ENCODE measurements at regions not wholly inside any gene's neighbourhood (a gene's known extent, or its start where the extent isn't known, plus 50 kb on each side); places are given as distances from the start of the nearest gene placed in this dataset.

DNA sequence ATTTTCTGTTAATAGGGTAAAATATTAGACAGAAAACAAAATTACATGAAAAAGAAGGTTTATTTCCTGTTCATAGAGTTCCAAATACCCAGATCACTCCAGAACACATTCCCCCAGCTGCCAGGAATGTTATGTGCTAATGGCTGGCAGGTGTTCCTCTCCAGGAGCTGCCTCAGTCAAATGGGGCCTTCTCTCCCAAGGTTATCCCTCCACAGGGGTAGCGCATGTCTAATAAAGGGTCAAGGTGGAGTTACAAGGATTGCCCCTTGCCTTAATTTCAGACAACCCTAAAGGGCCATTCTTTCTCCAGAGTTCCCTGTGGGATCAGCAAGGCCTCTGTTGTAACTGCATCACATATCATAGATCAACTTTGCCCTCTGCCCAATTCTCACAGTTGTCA, 148.6 kb upstream of the PLPPR1 start:
- no peaks in the 10 kb centered on the region for H3K4me1 ChIP-seq
- TF ChIP-seq, protein P1, sequence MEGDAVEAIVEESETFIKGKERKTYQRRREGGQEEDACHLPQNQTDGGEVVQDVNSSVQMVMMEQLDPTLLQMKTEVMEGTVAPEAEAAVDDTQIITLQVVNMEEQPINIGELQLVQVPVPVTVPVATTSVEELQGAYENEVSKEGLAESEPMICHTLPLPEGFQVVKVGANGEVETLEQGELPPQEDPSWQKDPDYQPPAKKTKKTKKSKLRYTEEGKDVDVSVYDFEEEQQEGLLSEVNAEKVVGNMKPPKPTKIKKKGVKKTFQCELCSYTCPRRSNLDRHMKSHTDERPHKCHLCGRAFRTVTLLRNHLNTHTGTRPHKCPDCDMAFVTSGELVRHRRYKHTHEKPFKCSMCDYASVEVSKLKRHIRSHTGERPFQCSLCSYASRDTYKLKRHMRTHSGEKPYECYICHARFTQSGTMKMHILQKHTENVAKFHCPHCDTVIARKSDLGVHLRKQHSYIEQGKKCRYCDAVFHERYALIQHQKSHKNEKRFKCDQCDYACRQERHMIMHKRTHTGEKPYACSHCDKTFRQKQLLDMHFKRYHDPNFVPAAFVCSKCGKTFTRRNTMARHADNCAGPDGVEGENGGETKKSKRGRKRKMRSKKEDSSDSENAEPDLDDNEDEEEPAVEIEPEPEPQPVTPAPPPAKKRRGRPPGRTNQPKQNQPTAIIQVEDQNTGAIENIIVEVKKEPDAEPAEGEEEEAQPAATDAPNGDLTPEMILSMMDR (IDR thresholded peaks at IDR 0.05) = no peak
- DNase-seq (no peak), FAIRE-seq (no peak), ATAC-seq (no peak)
- H3K36me3 ChIP-seq = no peaks in the 10 kb centered on the region
- 71 to 93% methylated on average over 1 of the region's 1 CpG for WGBS, 2 donors
- H3K4me3 ChIP-seq = no peak overlapping the region
- H3K27me3 ChIP-seq = no peaks in the 10 kb centered on the region
- no peak overlapping the region for H3K27ac ChIP-seq
- no peaks in the 10 kb centered on the region for H3K9me3 ChIP-seq
- intact Hi-C loops (cut with DNase I) = no loop called here

DNA sequence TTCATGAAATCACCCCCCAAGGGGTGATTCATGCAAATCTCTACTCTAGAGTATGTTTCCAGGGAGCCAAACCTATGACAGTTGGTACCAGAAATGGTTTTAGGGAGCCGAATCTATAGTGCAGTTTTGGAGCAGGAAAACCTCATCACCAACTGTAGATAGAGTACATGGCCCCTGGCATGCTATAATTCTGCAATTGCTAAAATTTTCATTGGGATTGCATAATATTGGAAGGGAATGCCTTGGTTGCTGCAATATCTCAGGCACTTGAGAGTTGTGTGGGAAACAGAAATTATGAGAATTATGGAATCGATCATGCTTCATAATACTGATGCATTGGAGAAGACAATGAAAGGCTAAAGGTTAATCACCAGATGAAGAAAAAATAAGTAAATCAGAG, 148.2 kb upstream of the PLPPR1 start:
- DNase-seq = no peak
- H3K9me3 ChIP-seq = no peaks in the 10 kb centered on the region
- ATAC-seq = no peak
- H3K27ac ChIP-seq = no peak overlapping the region
- no peaks in the 10 kb centered on the region for H3K4me1 ChIP-seq
- H3K4me3 ChIP-seq = no peak overlapping the region
- H3K36me3 ChIP-seq = no peaks in the 10 kb centered on the region
- TF ChIP-seq, protein P1 (IDR thresholded peaks at IDR 0.05) = no peak
- FAIRE-seq = no peak
- intact Hi-C loops (cut with DNase I) = no loop called here
- WGBS, 2 donors = 76 to 87% methylated on average over 2 of the region's 2 CpGs
- H3K27me3 ChIP-seq = no peaks in the 10 kb centered on the region

DNA sequence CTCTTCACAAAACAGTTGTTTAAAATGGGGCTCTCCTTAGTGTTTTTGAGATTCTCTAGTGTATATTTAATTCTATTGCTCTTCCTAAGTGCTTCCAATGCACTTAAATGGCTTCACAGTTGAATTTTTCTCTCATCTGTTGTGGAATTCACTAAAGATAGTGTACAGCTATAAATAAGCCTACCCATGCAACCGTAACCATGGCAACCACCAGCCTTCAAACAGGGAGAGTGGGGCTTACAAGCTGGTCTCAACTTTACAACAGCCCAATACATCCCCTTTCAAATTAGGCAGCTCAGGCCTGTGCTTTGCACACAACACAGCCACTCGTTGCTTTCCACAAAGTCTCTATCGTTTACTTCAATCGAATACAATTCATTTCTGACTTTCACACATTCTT, 144.0 kb upstream of the PLPPR1 start:
- H3K9me3 ChIP-seq = no peaks in the 10 kb centered on the region
- H3K27me3 ChIP-seq = no peaks in the 10 kb centered on the region
- no peaks in the 10 kb centered on the region for H3K4me1 ChIP-seq
- ATAC-seq (no peak), FAIRE-seq (no peak), DNase-seq (no peak)
- intact Hi-C loops (cut with DNase I) = no loop called here
- WGBS, 2 donors = 55 to 72% methylated on average over 4 of the region's 4 CpGs
- TF ChIP-seq, protein P1 (IDR thresholded peaks at IDR 0.05) = no peak
- no peaks in the 10 kb centered on the region for H3K36me3 ChIP-seq
- H3K4me3 ChIP-seq = no peak overlapping the region
- no peak overlapping the region for H3K27ac ChIP-seq

DNA sequence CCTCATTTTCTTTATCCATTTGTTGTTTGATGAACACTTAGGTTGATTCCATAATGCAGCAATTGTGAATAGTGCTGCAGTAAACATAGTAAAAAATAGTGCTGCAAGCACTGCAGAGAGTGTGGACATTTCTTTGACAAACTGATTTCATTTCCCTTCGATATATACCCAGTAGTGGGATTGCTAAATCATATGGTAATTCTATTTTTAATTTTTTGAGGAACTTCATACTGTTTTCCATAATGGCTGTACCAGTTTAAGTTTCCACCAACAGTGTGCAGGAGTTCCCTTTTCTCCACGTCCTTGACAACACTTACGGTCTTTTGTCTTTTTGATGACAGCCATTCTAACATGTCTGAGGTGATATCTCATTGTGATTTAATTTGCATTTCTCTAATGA, 138.2 kb upstream of the PLPPR1 start:
- WGBS, 2 donors = 42 to 47% methylated on average over 3 of the region's 3 CpGs
- no peaks in the 10 kb centered on the region for H3K9me3 ChIP-seq
- intact Hi-C loops (cut with DNase I) = no loop called here
- H3K4me3 ChIP-seq = no peak overlapping the region
- ATAC-seq = no peak
- no peak for DNase-seq
- H3K27me3 ChIP-seq = no peaks in the 10 kb centered on the region
- no peaks in the 10 kb centered on the region for H3K36me3 ChIP-seq
- H3K27ac ChIP-seq = no peak overlapping the region
- TF ChIP-seq, protein P1 (IDR thresholded peaks at IDR 0.05) = no peak
- H3K4me1 ChIP-seq = no peaks in the 10 kb centered on the region
- FAIRE-seq = no peak

DNA sequence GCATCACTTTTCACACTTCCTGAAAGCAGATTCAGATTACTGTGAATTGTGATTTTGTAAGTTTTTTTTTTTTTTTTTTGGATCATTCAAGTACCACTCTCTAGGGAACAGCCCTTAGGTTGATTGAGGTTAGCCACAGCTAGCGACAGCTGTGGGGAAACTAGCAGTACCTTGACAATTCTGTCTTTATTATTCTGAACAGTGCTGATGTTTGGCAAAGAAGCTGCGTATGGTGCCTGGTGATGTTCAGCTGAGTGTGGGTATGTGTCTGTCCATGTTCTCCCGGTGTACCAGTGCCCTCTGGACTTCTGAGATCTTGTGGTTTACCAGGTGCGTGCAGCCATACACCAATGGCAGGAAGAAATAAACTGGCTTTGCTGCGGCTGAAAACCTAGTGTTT, 117.3 kb upstream of the PLPPR1 start:
- 67 to 72% methylated on average over 5 of the region's 5 CpGs for WGBS, 2 donors
- ATAC-seq = no peak
- no peak for FAIRE-seq
- no peak for DNase-seq
- H3K4me1 ChIP-seq = no peaks in the 10 kb centered on the region
- intact Hi-C loops (cut with DNase I) = no loop called here
- H3K27ac ChIP-seq = no peak overlapping the region
- peaks cover 0 to 6% (median 0%) of the 10 kb centered on the region in 4 donors for H3K27me3 ChIP-seq
- H3K4me3 ChIP-seq = no peak overlapping the region
- no peaks in the 10 kb centered on the region for H3K9me3 ChIP-seq
- TF ChIP-seq, protein P1 (IDR thresholded peaks at IDR 0.05) = no peak
- H3K36me3 ChIP-seq = no peaks in the 10 kb centered on the region

All from pancreas (tissue), 10 donors.